ENCODE measurements at regions not wholly inside any gene's neighbourhood (a gene's known extent, or its start where the extent isn't known, plus 50 kb on each side); places are given as distances from the start of the nearest gene placed in this dataset.
"Not testable (repeated sequence)": the region's sequence is repeated elsewhere in the genome, so short reads cannot be mapped to it uniquely, and the experiment has no call there.

- Histone ChIP-seq H3K4me3 (ENCODE audit: low read depth, low read length) (no peak overlapping the region), H3K36me3 (ENCODE audit: control insufficient read depth, insufficient read depth, low read length) (no peaks in the 10 kb centered on the region), H3K27me3 (ENCODE audit: control insufficient read depth, insufficient read depth, low read length) (no peaks in the 10 kb centered on the region), H3K27ac (ENCODE audit: insufficient read depth, low read length, poor library complexity, severe bottlenecking) (no peak overlapping the region), H3K9me3 (ENCODE audit: control insufficient read depth in 2 of 2, low read length in 2 of 2) (no peaks in the 10 kb centered on the region), H3K4me1 (ENCODE audit: control insufficient read depth, insufficient read depth, low read length, poor library complexity, severe bottlenecking) (no peaks in the 10 kb centered on the region)
- no peaks in the 10 kb centered on the region for H3K4me1 Mint-ChIP-seq
- DNase-seq, result no peak
- H3K9me3 Mint-ChIP-seq, result peaks cover 0 to 8% (median 1%) of the 10 kb centered on the region in 7 donors
- H3K4me3 Mint-ChIP-seq, result no peak overlapping the region
- H3K27ac Mint-ChIP-seq, result no peak overlapping the region
- peaks cover 4% of the 10 kb centered on the region for H3K27me3 Mint-ChIP-seq
- no peaks in the 10 kb centered on the region for H3K36me3 Mint-ChIP-seq
- ATAC-seq (ENCODE audit: low read depth in 2 of 2), result no peak
Observed at GRCh38 chr13:47696674-47697073, 304.4 kb downstream of the SUCLA2 start.

GRCh38 chr13:47687577-47687976, 313.5 kb downstream of the SUCLA2 start:
- no peaks in the 10 kb centered on the region for H3K9me3 ChIP-seq (ENCODE audit: control insufficient read depth in 2 of 2, low read length in 2 of 2)
- H3K27me3 ChIP-seq (ENCODE audit: control insufficient read depth, insufficient read depth, low read length), result no peaks in the 10 kb centered on the region
- no peak for DNase-seq
- Mint-ChIP-seq H3K4me1 (no peaks in the 10 kb centered on the region), H3K9me3 (peaks cover 0 to 4% (median 1%) of the 10 kb centered on the region in 7 donors), H3K27ac (no peak overlapping the region), H3K36me3 (no peaks in the 10 kb centered on the region), H3K4me3 (no peak overlapping the region), H3K27me3 (no peaks in the 10 kb centered on the region)
- no peak overlapping the region for H3K27ac ChIP-seq (ENCODE audit: insufficient read depth, low read length, poor library complexity, severe bottlenecking)
- no peak overlapping the region for H3K4me3 ChIP-seq (ENCODE audit: low read depth, low read length)
- no peaks in the 10 kb centered on the region for H3K36me3 ChIP-seq (ENCODE audit: control insufficient read depth, insufficient read depth, low read length)
- H3K4me1 ChIP-seq (ENCODE audit: control insufficient read depth, insufficient read depth, low read length, poor library complexity, severe bottlenecking), result no peaks in the 10 kb centered on the region
- ATAC-seq (ENCODE audit: low read depth in 2 of 2), result no peak

- not testable (repeated sequence) for H3K4me3 ChIP-seq (ENCODE audit: low read depth, low read length)
Observed at GRCh38 chr13:47685156-47685555, 315.9 kb downstream of the SUCLA2 start.

GRCh38 chr13:47680748-47681147, 320.3 kb downstream of the SUCLA2 start:
- H3K4me3 Mint-ChIP-seq, result no peak overlapping the region
- H3K4me1 Mint-ChIP-seq, result no peaks in the 10 kb centered on the region
- no peaks in the 10 kb centered on the region for H3K27me3 ChIP-seq (ENCODE audit: control insufficient read depth, insufficient read depth, low read length)
- ATAC-seq (ENCODE audit: low read depth in 2 of 2) (no peak), DNase-seq (no peak)
- no peak overlapping the region for H3K27ac ChIP-seq (ENCODE audit: insufficient read depth, low read length, poor library complexity, severe bottlenecking)
- H3K36me3 ChIP-seq (ENCODE audit: control insufficient read depth, insufficient read depth, low read length), result no peaks in the 10 kb centered on the region
- peaks cover 0 to 7% (median 1%) of the 10 kb centered on the region in 7 donors for H3K9me3 Mint-ChIP-seq
- H3K9me3 ChIP-seq (ENCODE audit: control insufficient read depth in 2 of 2, low read length in 2 of 2), result no peaks in the 10 kb centered on the region
- no peaks in the 10 kb centered on the region for H3K36me3 Mint-ChIP-seq
- H3K27me3 Mint-ChIP-seq, result no peaks in the 10 kb centered on the region
- H3K4me1 ChIP-seq (ENCODE audit: control insufficient read depth, insufficient read depth, low read length, poor library complexity, severe bottlenecking), result no peaks in the 10 kb centered on the region
- no peak overlapping the region for H3K4me3 ChIP-seq (ENCODE audit: low read depth, low read length)
- peak overlapping the region in 1 of 3 donors; percentile 49 for H3K27ac Mint-ChIP-seq

More at GRCh38 chr13:47685156-47685555, 315.9 kb downstream of the SUCLA2 start:
- DNase-seq; H3K4me1 Mint-ChIP-seq; H3K36me3 Mint-ChIP-seq; H3K9me3 Mint-ChIP-seq; H3K27ac ChIP-seq (ENCODE audit: insufficient read depth, low read length, poor library complexity, severe bottlenecking); H3K27me3 ChIP-seq (ENCODE audit: control insufficient read depth, insufficient read depth, low read length); H3K4me3 Mint-ChIP-seq; H3K27ac Mint-ChIP-seq; ATAC-seq (ENCODE audit: low read depth in 2 of 2); H3K9me3 ChIP-seq (ENCODE audit: control insufficient read depth in 2 of 2, low read length in 2 of 2); H3K4me1 ChIP-seq (ENCODE audit: control insufficient read depth, insufficient read depth, low read length, poor library complexity, severe bottlenecking); H3K27me3 Mint-ChIP-seq; H3K36me3 ChIP-seq (ENCODE audit: control insufficient read depth, insufficient read depth, low read length): not testable (repeated sequence)

GRCh38 chr13:47679401-47679800, 321.7 kb downstream of the SUCLA2 start:
- Histone ChIP-seq H3K27ac (ENCODE audit: insufficient read depth, low read length, poor library complexity, severe bottlenecking) (no peak overlapping the region), H3K4me3 (ENCODE audit: low read depth, low read length) (no peak overlapping the region), H3K36me3 (ENCODE audit: control insufficient read depth, insufficient read depth, low read length) (no peaks in the 10 kb centered on the region), H3K4me1 (ENCODE audit: control insufficient read depth, insufficient read depth, low read length, poor library complexity, severe bottlenecking) (no peaks in the 10 kb centered on the region), H3K9me3 (ENCODE audit: control insufficient read depth in 2 of 2, low read length in 2 of 2) (no peaks in the 10 kb centered on the region), H3K27me3 (ENCODE audit: control insufficient read depth, insufficient read depth, low read length) (peaks cover 3% of the 10 kb centered on the region)
- no peaks in the 10 kb centered on the region for H3K4me1 Mint-ChIP-seq
- no peak for ATAC-seq (ENCODE audit: low read depth in 2 of 2)
- H3K27ac Mint-ChIP-seq, result no peak overlapping the region
- peaks cover 0 to 7% (median 0%) of the 10 kb centered on the region in 7 donors for H3K9me3 Mint-ChIP-seq
- H3K27me3 Mint-ChIP-seq, result no peaks in the 10 kb centered on the region
- DNase-seq, result no peak
- H3K4me3 Mint-ChIP-seq, result no peak overlapping the region
- H3K36me3 Mint-ChIP-seq, result no peaks in the 10 kb centered on the region

GRCh38 chr13:47678201-47678968, 322.7 kb downstream of the SUCLA2 start:
- no peak for DNase-seq
- Histone ChIP-seq H3K36me3 (ENCODE audit: control insufficient read depth, insufficient read depth, low read length) (no peaks in the 10 kb centered on the region), H3K27ac (ENCODE audit: insufficient read depth, low read length, poor library complexity, severe bottlenecking) (no peak overlapping the region), H3K9me3 (ENCODE audit: control insufficient read depth in 2 of 2, low read length in 2 of 2) (no peaks in the 10 kb centered on the region), H3K4me1 (ENCODE audit: control insufficient read depth, insufficient read depth, low read length, poor library complexity, severe bottlenecking) (no peaks in the 10 kb centered on the region), H3K4me3 (ENCODE audit: low read depth, low read length) (no peak overlapping the region), H3K27me3 (ENCODE audit: control insufficient read depth, insufficient read depth, low read length) (peaks cover 3% of the 10 kb centered on the region)
- Mint-ChIP-seq H3K27ac (no peak overlapping the region), H3K27me3 (no peaks in the 10 kb centered on the region), H3K36me3 (no peaks in the 10 kb centered on the region), H3K9me3 (peaks cover 0 to 7% (median 0%) of the 10 kb centered on the region in 7 donors), H3K4me1 (no peaks in the 10 kb centered on the region), H3K4me3 (no peak overlapping the region)
- ATAC-seq (ENCODE audit: low read depth in 2 of 2), result no peak

- H3K36me3 Mint-ChIP-seq, result no peaks in the 10 kb centered on the region
- no peaks in the 10 kb centered on the region for H3K4me1 Mint-ChIP-seq
- no peak overlapping the region for H3K27ac ChIP-seq (ENCODE audit: insufficient read depth, low read length, poor library complexity, severe bottlenecking)
- H3K27ac Mint-ChIP-seq, result no peak overlapping the region
- H3K4me3 Mint-ChIP-seq, result no peak overlapping the region
- peaks cover 0 to 7% (median 1%) of the 10 kb centered on the region in 7 donors for H3K9me3 Mint-ChIP-seq
- no peaks in the 10 kb centered on the region for H3K36me3 ChIP-seq (ENCODE audit: control insufficient read depth, insufficient read depth, low read length)
- no peak for DNase-seq
- peaks cover 3% of the 10 kb centered on the region for H3K27me3 ChIP-seq (ENCODE audit: control insufficient read depth, insufficient read depth, low read length)
- no peaks in the 10 kb centered on the region for H3K4me1 ChIP-seq (ENCODE audit: control insufficient read depth, insufficient read depth, low read length, poor library complexity, severe bottlenecking)
- H3K4me3 ChIP-seq (ENCODE audit: low read depth, low read length), result no peak overlapping the region
- H3K9me3 ChIP-seq (ENCODE audit: control insufficient read depth in 2 of 2, low read length in 2 of 2), result no peaks in the 10 kb centered on the region
- no peaks in the 10 kb centered on the region for H3K27me3 Mint-ChIP-seq
- no peak for ATAC-seq (ENCODE audit: low read depth in 2 of 2)
Observed at GRCh38 chr13:47675871-47676270, 325.2 kb downstream of the SUCLA2 start.

Data from CD4-positive, CD25-positive, alpha-beta regulatory T cell (primary cell).